HG03439 (cell line): ENCODE measurements at regions not wholly inside any gene's neighbourhood (a gene's known extent, or its start where the extent isn't known, plus 50 kb on each side); places are given as distances from the start of the nearest gene placed in this dataset.

ENCODE experiments used
- ATAC-seq: cut with Tn5 transposase; IDR thresholded peaks from one replicate; pipeline ENCODE4 v1.9.1; 2021; ENCODE audit warnings: mild to moderate bottlenecking, moderate library complexity; ENCODE audit not compliant: unreplicated experiment

DNA sequence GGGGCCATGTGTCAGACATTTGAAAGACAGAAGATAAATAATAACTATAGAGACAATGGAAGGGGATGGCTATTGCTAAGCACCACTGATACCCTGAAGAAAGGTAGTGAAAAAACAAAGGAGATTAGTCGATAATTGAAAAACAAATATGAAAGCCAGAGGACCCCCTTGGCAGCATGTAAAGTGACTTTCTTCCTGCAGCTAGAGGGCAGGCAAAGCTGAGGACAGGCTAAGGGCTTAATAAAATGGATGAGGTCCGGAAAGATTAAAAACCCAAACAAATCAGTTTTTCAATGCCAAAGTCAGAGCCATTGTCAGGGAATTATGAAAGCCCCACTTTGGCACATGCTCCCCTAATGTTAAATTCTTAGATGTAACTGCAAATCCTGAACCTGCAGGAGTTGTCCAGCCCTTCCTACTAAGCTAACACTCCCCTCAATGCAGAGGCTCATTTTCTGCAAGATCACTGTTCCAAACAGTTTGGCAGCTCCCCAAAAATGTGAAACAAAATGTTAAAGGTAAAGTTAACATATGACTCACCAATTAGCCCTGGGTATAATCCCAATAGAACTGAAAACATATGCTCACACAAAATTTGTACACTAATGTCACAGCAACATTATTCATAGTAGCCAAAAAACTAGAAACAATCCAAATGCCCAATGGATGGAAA is 1177.9 kb downstream of the GRIK2 start:
- ATAC-seq: no peak

DNA sequence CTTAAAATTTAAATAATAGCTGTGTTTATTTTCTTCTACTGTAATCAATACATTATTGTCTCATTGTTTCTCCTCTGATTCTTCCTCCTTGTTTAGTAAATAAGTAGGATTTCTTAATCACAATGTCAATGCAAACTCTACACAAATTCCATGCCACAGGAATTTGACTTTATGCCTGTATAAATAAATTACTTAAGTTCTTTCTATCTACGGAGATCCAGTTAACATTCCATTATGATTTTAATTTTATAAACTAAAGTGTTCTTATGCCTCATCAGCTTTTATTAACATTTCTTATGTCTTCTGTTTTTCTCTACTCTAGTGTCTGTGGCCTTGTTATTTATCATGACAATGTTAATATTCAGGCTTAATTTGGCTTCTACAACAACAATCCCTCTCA is 1169.2 kb downstream of the GRIK2 start:
- no peak for ATAC-seq

DNA sequence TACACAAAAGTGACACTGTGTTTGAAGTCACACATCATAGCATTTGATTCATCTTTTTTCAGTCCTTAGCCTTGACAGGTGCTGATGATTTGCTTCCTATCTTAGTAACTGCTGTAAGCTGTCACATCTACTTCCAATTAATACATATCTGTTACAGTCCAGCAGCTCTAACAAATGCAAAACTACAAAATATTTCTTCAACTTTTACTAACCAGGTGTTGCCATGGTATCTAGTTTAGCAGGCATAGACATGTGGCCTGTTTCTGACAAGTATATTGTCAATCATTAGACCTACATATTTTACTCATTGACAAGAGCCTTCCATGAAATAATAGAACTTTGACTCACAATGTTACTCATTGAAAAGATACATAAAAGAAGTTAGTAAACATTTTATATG is 1159.7 kb downstream of the GRIK2 start:
- ATAC-seq: no peak

DNA sequence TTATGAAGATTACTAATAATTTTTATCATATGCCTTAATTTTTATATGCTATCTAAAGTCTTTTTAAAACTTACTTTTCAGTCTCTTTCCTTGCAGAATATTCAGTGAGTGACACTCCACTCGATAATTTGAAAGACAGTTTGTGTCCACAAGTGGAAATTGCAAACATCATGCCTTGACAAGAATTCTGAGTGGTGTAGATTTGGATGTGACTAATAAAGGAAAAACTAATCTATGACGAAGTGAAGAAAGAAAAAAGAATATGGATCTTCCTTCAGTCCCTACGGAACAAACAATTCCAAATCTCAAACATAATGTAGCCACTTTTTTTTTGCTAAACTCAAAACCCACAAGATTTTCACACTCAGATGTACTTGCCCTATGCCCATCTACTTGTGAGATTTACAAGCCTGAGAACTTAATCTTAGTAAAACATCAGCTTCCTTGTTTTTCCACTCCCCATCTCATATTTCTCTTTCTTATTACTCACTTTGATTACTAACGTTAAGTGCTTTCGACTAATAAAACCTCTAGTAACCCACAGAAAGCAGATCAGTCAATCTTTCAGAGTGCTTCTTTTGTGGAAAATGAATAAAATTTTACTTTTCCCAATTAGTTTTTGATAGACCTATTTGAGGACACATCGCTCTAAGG is 1155.8 kb downstream of the GRIK2 start:
- no peak for ATAC-seq

DNA sequence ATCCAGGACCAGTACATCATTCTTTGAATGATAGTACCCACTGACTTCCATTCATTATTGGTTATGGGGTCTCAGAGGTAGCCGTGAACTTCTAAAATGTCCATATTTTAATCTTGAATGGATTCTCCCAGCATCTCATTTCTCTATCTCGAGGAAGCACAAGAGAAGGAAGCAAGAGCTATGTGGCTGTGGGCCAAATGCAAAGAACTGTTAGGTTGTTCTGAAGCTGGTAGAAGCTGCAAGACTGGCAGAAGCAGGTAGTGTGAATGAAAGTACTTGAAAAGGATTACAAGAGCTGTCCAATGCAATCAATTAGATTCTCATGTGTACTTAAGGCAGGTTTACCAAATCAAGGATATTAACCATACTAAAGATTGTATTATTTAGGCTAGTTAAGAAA is 1131.8 kb downstream of the GRIK2 start:
- no peak for ATAC-seq

DNA sequence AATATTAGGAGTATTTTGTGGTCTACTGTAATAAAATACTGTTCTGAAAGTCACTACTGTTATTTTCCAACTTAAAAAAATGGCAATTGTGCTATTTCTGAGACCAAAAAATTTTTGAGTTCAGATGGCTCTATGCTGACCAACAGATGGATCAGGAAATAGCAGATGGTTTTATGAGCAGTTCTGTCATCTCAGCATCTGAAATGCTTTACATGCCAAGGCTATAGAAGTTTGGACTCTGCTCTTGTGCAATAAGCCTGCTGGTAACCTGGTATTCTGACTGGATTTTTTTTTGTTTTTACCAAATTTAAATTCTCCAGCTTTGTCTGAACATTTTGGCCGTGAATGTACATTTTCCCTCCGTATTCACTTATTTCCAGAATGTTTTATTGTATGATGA is 1127.5 kb downstream of the GRIK2 start:
- ATAC-seq: no peak

DNA sequence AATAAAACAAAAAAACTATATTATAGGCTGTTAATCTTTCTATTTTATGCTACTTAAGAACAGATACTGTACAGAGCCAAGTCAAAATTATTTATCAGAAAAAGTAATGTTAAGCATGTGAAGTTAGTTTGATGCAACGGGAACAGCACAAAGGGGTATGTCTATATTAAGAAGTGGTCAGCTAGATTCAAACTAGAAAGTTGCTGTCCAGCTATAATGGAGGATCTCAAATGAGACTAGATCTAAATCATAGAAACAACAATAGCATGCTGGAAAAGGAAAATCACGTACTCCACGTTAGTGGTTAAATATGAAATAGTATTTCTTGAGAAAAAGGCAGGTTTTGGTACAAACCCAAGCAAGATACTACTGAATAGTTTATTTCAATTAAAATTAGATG is 1124.0 kb downstream of the GRIK2 start:
- ATAC-seq: no peak

DNA sequence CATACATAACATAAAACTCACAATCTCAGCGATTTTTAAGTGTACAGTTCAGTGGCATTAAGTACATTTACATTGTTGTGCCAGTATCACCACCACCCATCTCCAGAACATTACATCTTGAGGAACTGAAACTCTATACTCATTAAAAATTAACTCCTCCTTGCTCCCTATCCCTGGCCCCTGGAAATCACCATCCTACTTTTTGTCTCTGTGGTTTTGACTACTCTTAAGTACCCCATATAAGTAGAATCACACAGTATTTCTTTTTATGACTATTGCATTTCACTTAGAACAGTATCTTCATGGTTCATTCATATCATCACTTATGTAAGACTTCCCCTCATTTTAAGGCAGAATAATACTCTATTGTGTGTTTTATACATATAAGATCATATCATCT is 1108.1 kb downstream of the GRIK2 start:
- no peak for ATAC-seq

DNA sequence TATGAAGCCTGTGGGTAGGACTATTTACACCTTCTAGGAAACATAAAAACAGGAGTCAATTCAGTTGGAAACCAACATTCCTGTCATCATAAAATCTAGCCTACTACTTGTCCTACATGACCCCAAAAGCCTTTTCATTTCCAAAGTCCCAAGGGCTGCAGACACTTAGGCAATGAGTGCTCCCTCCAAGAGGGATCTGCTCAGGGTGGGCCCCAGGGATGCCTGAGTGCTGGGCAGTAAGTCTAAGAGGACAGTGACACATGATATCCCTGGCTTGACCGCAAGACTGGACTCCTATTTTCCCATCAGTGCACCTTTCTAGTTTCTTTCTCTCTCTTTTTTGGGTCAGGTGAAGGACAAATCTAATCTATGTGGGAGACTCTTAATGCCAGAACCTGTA is 1101.3 kb downstream of the GRIK2 start:
- ATAC-seq: no peak

DNA sequence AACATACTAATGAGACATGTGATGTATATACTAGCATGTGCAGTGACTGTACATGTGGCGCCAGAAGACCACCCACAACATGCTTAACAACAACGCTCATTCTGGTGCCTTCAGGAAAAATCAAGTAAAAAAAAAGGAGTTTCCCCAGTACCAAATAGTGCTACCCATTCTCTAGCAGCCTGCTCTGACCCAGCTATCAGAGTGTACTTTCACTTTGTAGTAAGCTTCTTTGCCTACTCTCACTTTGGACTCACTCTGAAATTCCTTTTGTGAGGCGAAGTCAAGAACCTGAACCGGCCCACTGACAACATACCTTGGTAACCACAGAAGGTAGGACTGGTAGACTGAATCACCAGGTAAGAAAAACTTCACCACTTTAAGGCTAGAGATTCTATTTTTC is 1100.0 kb downstream of the GRIK2 start:
- no peak for ATAC-seq

DNA sequence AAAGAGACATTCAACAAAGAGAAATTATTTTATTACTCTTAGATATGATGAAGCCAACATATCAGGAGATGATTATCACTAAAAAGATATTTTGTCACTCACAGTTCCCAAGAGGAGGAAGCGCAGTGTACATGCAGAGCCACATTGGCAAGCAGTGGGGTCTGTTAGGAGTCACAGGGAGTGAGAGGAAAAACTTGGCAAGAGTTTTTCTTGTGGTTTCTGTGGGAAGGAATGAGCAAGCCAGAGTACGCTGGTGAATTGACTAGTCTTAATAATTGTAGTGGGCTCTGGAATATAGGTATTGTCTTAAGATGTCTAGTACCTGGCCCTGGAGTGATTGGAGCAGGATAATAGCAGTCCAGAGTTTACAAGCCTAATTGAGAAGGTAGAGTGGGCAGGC is 1095.2 kb downstream of the GRIK2 start:
- no peak for ATAC-seq

DNA sequence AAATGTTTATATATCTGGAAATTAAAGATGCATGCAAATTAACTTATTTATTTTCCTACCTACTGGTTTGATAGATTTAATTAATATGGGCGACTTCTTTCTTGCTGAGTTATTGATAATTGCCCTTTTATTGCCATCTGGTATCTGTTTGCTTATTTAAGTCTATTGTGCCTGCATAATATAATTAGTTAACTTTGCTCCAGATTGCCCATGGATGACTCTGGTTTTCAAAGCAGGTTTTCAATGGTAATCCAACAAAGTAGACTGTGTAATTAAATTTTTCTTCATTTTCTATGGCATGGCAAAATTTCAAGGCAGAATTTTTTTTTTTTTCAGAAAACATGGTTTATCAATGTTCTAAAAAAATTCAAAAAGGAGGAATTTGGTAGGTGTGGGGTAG is 1092.0 kb downstream of the GRIK2 start:
- no peak for ATAC-seq

DNA sequence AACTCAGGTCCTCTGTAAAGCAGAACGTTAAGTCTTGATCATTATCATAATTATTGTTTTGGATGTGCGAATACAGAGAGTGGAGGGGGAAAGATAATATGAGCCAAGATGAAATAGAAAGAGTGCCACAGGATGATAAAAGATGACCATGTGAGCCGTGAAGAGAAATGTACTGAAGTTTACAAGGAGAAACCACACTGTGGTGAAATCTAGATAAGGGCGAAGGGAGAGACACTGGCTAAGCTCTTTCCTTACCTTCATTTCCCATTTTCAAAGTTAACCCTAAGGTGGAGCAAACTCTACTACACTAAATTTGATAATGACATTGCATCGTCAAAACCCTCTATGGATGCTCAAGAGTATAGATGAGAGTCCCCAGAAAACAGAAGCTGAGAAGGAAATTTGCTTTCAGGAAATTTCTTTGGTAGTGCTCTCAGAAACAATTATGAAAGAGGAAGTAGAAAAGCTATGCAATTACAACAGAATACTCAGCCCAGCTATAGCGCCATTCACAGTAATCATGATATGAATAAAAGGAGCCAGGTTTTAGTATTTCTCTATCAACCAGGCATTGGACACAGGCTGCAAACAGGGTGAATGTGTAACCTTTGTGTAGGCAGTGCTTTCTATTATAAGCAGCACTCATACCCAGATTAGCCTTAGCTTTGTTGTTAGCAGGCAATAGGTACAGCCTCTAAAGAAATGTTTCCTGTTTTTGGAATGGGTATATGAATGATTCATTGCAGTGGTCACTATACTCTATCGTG is 1080.7 kb downstream of the GRIK2 start:
- ATAC-seq: no peak

DNA sequence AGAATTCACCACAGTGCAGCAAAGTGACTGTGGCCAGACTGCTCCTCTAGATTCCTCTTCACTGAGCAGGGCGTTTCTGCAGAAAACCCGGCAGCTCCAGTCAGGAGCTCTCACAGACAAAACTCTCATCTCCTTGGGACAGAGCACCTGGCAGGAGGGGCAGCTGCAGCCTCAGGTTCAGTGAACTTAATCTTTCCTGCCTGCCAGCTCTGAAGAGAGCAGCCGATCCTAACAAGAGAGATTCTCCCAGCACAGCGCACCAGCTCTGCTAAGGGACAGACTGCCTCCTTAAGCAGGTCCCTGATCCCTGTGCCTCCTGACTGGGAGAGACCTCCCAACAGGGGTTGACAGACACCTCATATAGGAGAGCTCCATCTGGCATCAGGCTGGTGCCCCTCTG is 1065.5 kb downstream of the GRIK2 start:
- no peak for ATAC-seq

DNA sequence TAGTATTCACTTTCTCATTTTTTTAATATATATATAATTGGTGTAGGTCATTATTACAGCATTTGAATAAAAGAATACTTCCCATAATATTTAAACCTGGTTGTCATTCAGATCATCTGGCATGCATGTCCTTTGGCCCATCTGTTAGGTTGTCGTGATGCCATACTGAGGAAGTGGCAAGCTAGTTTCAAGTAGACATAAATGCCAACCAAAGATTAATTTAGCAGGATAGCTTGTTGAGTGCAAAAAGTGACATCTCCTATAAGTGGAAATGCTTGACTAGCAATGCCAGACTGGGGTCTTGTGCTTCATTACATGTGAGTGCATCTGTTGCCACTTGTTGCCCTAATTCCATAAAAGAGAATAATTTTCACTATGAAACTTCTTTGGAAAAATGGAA is 1044.7 kb downstream of the GRIK2 start:
- ATAC-seq: no peak

DNA sequence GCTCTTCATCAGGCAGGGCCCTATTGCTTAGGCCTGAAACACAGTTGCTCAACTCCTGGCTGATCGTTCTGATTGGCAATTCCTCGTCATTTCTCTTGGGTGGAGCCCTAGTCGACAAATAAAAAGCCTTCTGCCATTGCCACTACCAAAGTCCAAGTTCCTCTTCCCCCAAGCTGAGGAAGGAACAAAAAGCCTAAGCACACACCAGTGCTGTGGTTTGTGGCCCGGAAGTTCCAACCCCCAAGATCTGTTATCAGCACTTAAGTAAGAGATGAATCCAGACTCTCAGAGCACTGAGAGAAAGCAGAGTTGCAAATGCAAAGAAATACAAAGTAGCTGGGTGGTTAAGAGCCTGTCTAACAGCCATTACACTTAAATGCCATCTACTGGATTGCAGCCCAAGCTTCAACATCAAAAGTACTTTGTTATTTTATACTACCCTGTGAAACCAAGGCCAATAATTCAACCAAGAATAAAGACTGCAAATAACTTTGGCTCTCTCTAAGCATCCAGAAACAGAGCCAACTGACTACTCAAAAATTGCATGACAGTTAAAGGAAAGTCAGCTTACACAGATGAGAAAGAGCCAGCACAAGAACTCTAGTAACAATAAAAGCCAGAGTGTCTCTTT is 1024.0 kb downstream of the GRIK2 start:
- no peak for ATAC-seq

DNA sequence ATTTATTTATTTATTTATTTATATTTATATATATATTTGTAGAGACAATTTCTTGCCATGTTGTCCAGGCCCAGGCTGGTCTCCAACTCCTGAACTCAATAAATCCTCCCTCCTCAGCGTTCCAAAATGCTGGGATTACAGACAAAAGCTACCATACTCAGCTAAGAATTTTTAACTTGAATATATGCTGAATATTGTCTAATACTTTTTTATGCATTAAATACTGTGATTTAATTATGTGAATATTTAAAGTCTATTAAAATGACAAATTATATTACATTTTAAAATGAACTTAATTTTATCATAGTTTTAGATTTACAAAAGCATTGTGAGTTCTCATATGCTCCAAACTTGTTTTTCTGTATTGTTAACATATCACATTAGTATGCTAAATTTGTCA is 1022.4 kb downstream of the GRIK2 start:
- no peak for ATAC-seq

DNA sequence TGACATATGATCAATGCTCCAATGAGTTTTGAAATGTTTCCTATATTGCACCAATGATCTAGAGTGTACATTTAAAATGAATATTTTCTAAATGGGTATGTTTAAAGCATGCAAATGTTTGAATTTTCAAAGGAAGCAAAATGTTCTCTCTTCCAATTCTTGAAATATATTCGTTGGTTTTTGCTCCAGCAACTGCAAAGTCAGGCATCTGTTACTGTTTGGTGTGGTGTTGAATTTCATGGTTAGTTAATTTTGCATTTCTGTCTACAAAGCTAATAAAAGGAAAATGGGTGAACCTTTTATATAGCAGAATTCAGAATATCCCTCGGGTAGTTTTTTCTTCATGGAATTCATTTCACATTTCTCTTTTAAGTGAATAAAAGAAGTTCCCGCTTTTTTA is 1018.3 kb downstream of the GRIK2 start:
- ATAC-seq: no peak

DNA sequence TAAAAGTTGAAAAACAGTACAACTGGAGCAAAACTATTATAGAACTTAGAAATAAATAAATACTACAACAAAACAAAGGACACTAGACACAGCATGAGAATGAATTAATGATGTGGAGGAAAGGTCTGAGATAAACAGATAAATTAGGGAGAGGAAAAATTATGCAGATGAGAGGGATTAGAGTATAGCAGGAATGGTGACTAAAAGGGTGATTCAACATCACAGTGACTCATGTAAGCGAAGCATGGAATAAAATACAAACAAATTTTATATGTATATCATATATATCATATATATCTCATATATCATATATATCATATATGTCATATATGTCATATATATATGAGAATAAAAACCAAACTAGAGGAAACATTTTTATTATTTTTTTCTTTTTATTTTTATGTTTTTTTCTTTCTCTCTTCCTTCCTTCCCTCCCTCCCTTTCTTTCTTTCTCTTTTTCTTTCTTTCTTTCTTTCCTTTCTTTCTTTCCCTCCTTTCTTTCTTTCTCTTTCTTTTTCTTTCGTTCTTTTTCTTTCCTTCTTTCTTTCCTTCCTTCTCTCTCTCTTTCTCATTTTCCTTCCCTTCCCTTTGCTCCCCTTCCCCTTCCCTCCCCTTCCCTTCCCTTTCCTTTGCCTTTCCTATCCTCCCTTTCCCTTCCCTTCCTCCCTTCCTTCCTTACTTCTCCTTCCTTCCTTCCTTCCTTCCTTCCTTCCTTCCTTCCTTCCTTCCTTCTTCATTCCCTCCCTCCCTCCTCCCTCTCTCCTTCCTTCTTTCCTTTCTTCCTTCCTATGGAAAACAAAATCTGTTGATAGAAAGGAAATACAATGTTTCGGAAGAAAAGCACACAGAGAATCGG is 1014.6 kb downstream of the GRIK2 start:
- ATAC-seq: no peak

DNA sequence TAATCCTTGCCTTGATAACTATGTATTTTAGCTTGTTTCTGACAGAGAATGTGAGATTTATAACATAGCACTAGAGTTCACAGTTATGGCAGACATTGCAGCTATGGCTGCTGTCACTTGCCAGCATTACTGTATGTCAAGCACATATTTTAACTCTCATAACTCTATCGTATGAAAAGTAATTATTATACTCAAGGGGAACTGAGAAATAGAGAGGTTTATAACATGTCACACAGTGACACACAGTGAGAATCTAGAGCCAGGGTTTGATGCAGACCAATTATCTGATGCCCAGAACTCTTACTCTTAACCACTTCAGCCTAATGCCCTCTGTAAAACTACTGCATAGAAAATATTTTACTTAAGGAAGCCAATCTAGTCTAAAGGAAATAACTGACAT is 1012.4 kb downstream of the GRIK2 start:
- ATAC-seq: no peak
